Right ventricle myocardium superior (tissue), 1 donor: ENCODE measurements at regions not wholly inside any gene's neighbourhood (a gene's known extent, or its start where the extent isn't known, plus 50 kb on each side); places are given as distances from the start of the nearest gene placed in this dataset.
A peak's percentile ranks its signal among the peaks of the same experiment; 100 is the strongest.

Experiments
- ATAC-seq: fragments of 200-7000 bp; cut with Tn5 transposase; one replicate; pipeline ENCODE4 v1.9.1; 2020; ENCODE audit warnings: mild to moderate bottlenecking; ENCODE audit not compliant: poor library complexity
- DNase-seq: peaks from one replicate; pipeline ENCODE4 v3.0.0-alpha.2; 2020
- intact Hi-C: fragments of 100-400 bp; cut with DNase I; formaldehyde crosslinking; loops from one replicate; pipeline ENCODE4 v1.11.2; 2022
- donor health status: DM: no; HTN: yes; CAD: no; lungs with severe emphysema.

GRCh38 chr9:94159069-94159939 is 75.0 kb downstream of the PTPDC1 start:
- ATAC-seq (no peak), DNase-seq (no peak)
- intact Hi-C loops = no loop called here

- intact Hi-C loops = no loop called here
- no peak for ATAC-seq
- DNase-seq = no peak
Observed at GRCh38 chr9:94160594-94161501, 76.6 kb downstream of the PTPDC1 start.

GRCh38 chr9:94161673-94162072 is 77.4 kb downstream of the PTPDC1 start:
- DNase-seq = no peak
- intact Hi-C loops = no loop called here
- ATAC-seq = no peak

- DNase-seq (no peak), ATAC-seq (no peak)
- intact Hi-C loops = no loop called here
Observed at GRCh38 chr9:94164806-94165549, 80.7 kb downstream of the PTPDC1 start.

GRCh38 chr9:94165592-94166235 is 81.5 kb downstream of the PTPDC1 start:
- peak; percentile 94 for ATAC-seq
- DNase-seq = peak; percentile 98
- intact Hi-C loops = no loop called here

GRCh38 chr9:94166236-94166975 is 82.1 kb downstream of the PTPDC1 start:
- ATAC-seq = peak; percentile 86
- intact Hi-C loops = no loop called here
- DNase-seq = peak; percentile 98

- intact Hi-C loops = no loop called here
- ATAC-seq = no peak
- no peak for DNase-seq
Observed at GRCh38 chr9:94166976-94167346, 82.7 kb downstream of the PTPDC1 start.

GRCh38 chr9:94167376-94167890 is 83.2 kb downstream of the PTPDC1 start:
- intact Hi-C loops = no loop called here
- no peak for ATAC-seq
- no peak for DNase-seq

- DNase-seq (no peak), ATAC-seq (no peak)
- intact Hi-C loops = no loop called here
Observed at GRCh38 chr9:94168203-94169000, 84.1 kb downstream of the PTPDC1 start.

- DNase-seq = no peak
- intact Hi-C loops = no loop called here
- no peak for ATAC-seq
Observed at GRCh38 chr9:94169968-94170367, 85.7 kb downstream of the PTPDC1 start.

GRCh38 chr9:94173632-94174031 is 85.5 kb upstream of the ZNF169 start:
- ATAC-seq = no peak
- DNase-seq = no peak
- intact Hi-C loops = no loop called here

- intact Hi-C loops = no loop called here
- ATAC-seq (no peak), DNase-seq (no peak)
Observed at GRCh38 chr9:94174164-94174563, 84.9 kb upstream of the ZNF169 start.

GRCh38 chr9:94175669-94176068 is 83.4 kb upstream of the ZNF169 start:
- intact Hi-C loops = no loop called here
- DNase-seq = no peak
- no peak for ATAC-seq

- ATAC-seq (no peak), DNase-seq (no peak)
- intact Hi-C loops = no loop called here
Observed at GRCh38 chr9:94176608-94177007, 82.5 kb upstream of the ZNF169 start.

GRCh38 chr9:94178927-94179326 is 80.2 kb upstream of the ZNF169 start:
- ATAC-seq (no peak), DNase-seq (no peak)
- intact Hi-C loops = no loop called here

GRCh38 chr9:94181408-94182181 is 77.5 kb upstream of the ZNF169 start:
- intact Hi-C loops = no loop called here
- ATAC-seq (peak; percentile 24), DNase-seq (no peak)
